CD14-positive monocyte (primary cell): ENCODE measurements at regions not wholly inside any gene's neighbourhood (a gene's known extent, or its start where the extent isn't known, plus 50 kb on each side); places are given as distances from the start of the nearest gene placed in this dataset.

Source experiments
- DNase-seq, 3 donors: peaks; one replicate each; pipeline ENCODE4 v3.0.0-alpha.2; 2011 to 2022
- H2AFZ ChIP-seq: 2 replicates; pipeline ENCODE4 v1.6.0; 2012; ENCODE audit warnings: mild to moderate bottlenecking, low read depth, low read length, inconsistent platforms; ENCODE audit not compliant: insufficient read depth, poor library complexity, severe bottlenecking
- H3K27ac ChIP-seq, 2 donors: 1 replicate in 1 of 2; 2 replicates in 1 of 2; pipeline ENCODE4 v1.5.1; 2012 to 2013; ENCODE audit warnings: low read length in 2 of 2, control low read depth in 1 of 2, inconsistent platforms in 1 of 2, low read depth in 1 of 2, mild to moderate bottlenecking in 1 of 2
- H3K27me3 ChIP-seq, 2 donors: one replicate each; pipeline versions ENCODE4 v1.6.0 to v1.6.1; 2011 to 2013; ENCODE audit warnings: low read length in 2 of 2; ENCODE audit not compliant: control insufficient read depth in 2 of 2, insufficient read depth in 2 of 2
- H3K36me3 ChIP-seq, 2 donors: replicated peaks in 1 of 2; 1 replicate in 1 of 2; 2 replicates in 1 of 2; pipeline versions ENCODE4 v1.5.1 to v1.6.1; 2012 to 2013; ENCODE audit warnings: low read length in 2 of 2, control low read depth in 1 of 2, inconsistent platforms in 1 of 2, mild to moderate bottlenecking in 1 of 2; ENCODE audit not compliant: insufficient read depth in 2 of 2, control insufficient read depth in 1 of 2
- H3K4me1 ChIP-seq, 2 donors: 1 replicate in 1 of 2; 2 replicates in 1 of 2; pipeline versions ENCODE4 v1.5.1 to v1.6.1; 2012 to 2013; ENCODE audit warnings: low read length in 2 of 2, control low read depth in 1 of 2, inconsistent platforms in 1 of 2, mild to moderate bottlenecking in 1 of 2, moderate library complexity in 1 of 2; ENCODE audit not compliant: insufficient read depth in 2 of 2, control insufficient read depth in 1 of 2
- H3K4me2 ChIP-seq: replicated peaks from 2 replicates; pipeline ENCODE3; 2012; ENCODE audit warnings: low read length, moderate library complexity, mild to moderate bottlenecking; ENCODE audit not compliant: poor library complexity, severe bottlenecking; ENCODE audit errors: extremely low read depth
- H3K4me3 ChIP-seq, 3 experiments: fragments of 200-600 bp in 1 of 3; sonication (generic) in 1 of 3; replicated peaks in 1 of 3; 1 replicate in 2 of 3; 2 replicates in 1 of 3; pipeline ENCODE4 v1.5.1; 2011 to 2013; ENCODE audit warnings: low read length in 3 of 3, mild to moderate bottlenecking in 3 of 3, control low read depth in 2 of 3, low read depth in 2 of 3, inconsistent platforms in 1 of 3, moderate library complexity in 1 of 3
- H3K79me2 ChIP-seq: 2 replicates; pipeline ENCODE4 v1.6.0; 2012; ENCODE audit warnings: mild to moderate bottlenecking, control low read depth, inconsistent platforms, low read length, moderate library complexity; ENCODE audit not compliant: insufficient read depth
- H3K9ac ChIP-seq: 2 replicates; pipeline ENCODE4 v1.6.0; 2017; ENCODE audit warnings: low read length, mild to moderate bottlenecking; ENCODE audit not compliant: insufficient read depth, poor library complexity, severe bottlenecking
- H3K9me3 ChIP-seq, 2 donors: replicated peaks in 1 of 2; 1 replicate in 1 of 2; 2 replicates in 1 of 2; pipeline versions ENCODE4 v1.5.1 to v1.6.1; 2012 to 2013; ENCODE audit warnings: low read length in 2 of 2, control low read depth in 1 of 2; ENCODE audit not compliant: control insufficient read depth in 1 of 2, insufficient read depth in 1 of 2
- H4K20me1 ChIP-seq: 2 replicates; pipeline ENCODE4 v1.6.0; 2012; ENCODE audit warnings: mild to moderate bottlenecking, low read length, control low read depth, moderate library complexity; ENCODE audit not compliant: insufficient read depth
- H3K27ac Mint-ChIP-seq, 7 donors: one replicate each; pipeline ENCODE4 v1.8.0; 2020; ENCODE audit warnings: mild to moderate bottlenecking in 7 of 7, mixed read lengths in 7 of 7, moderate library complexity in 6 of 7, inconsistent platforms in 2 of 7
- H3K27me3 Mint-ChIP-seq, 3 donors: one replicate each; pipeline ENCODE4 v1.8.0; 2021 to 2022; ENCODE audit warnings: low read depth in 3 of 3, mild to moderate bottlenecking in 3 of 3, mixed read lengths in 3 of 3, moderate library complexity in 3 of 3, inconsistent platforms in 1 of 3
- H3K36me3 Mint-ChIP-seq, 2 donors: one replicate each; pipeline ENCODE4 v1.8.0; 2020; ENCODE audit warnings: mixed read lengths in 2 of 2, inconsistent platforms in 1 of 2, mild to moderate bottlenecking in 1 of 2
- H3K4me1 Mint-ChIP-seq: one replicate; pipeline ENCODE4 v1.8.0; 2020; ENCODE audit warnings: mild to moderate bottlenecking, mixed read lengths
- H3K4me3 Mint-ChIP-seq, 2 donors: one replicate each; pipeline ENCODE4 v1.8.0; 2020; ENCODE audit warnings: mild to moderate bottlenecking in 2 of 2, mixed read lengths in 2 of 2, moderate library complexity in 1 of 2
- H3K9me3 Mint-ChIP-seq, 7 donors: one replicate each; pipeline ENCODE4 v1.8.0; 2020 to 2022; ENCODE audit warnings: mixed read lengths in 7 of 7, mild to moderate bottlenecking in 6 of 7, moderate library complexity in 6 of 7, inconsistent platforms in 2 of 7
- WGBS: methylation state at CpG from one replicate; pipeline ENCODE4 v1.1.5; 2013; ENCODE audit warnings: missing lambda C conversion rate; ENCODE audit not compliant: insufficient coverage; 5-methylcytosine and 5-hydroxymethylcytosine counted together
- intact Hi-C, 2 donors: fragments of 100-400 bp; cut with micrococcal nuclease; formaldehyde crosslinking; loops; one replicate each; pipeline versions ENCODE4 v1.15.0 to v1.15.1; 2023
- TF ChIP-seq, protein P1 (sequence below): fragments of 200-600 bp; IDR thresholded peaks from one replicate; pipeline ENCODE4 v1.8.0; 2022; ENCODE audit warnings: antibody characterized with exemption, mild to moderate bottlenecking

DNA sequence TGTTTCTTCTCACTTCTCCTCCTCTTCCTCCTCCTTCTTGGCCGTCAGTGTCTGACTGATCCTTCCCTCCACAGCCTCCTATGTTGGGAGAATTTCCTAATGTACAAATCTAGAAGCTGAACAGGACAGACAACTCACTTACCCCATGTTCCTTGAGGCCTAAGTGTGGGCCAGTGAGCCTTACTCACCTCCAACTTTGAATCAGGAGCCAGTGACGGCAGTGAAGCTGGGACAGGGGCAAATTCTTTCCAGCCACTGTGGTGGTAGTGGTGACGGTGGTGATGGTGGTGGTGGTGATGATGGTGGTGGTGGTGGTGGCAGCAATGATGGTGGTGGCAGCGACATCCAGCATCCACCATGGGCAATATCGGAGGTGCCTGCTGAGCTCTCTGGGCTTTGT lies 166.3 kb downstream of the FAM43A start:
- Histone ChIP-seq H3K9ac (no peak overlapping the region), H3K36me3 (no peaks in the 10 kb centered on the region), H3K4me2 (no peak overlapping the region), H3K27ac (no peak overlapping the region), H3K27me3 (no peaks in the 10 kb centered on the region), H3K9me3 (no peaks in the 10 kb centered on the region), H4K20me1 (no peaks in the 10 kb centered on the region), H3K4me3 (no peak overlapping the region), H2AFZ (no peak overlapping the region), H3K4me1 (peaks cover 17 to 19% of the 10 kb centered on the region in 2 donors), H3K79me2 (no peaks in the 10 kb centered on the region)
- 100% methylated on average over 3 of the region's 5 CpGs for WGBS
- DNase-seq, result no peak
- Mint-ChIP-seq H3K9me3 (peaks cover 0 to 2% (median 0%) of the 10 kb centered on the region in 7 donors), H3K4me3 (no peak overlapping the region), H3K27me3 (peaks cover 2 to 5% (median 2%) of the 10 kb centered on the region in 3 donors), H3K4me1 (peaks cover 19% of the 10 kb centered on the region), H3K36me3 (no peaks in the 10 kb centered on the region), H3K27ac (peak overlapping the region in 1 of 7 donors; percentile 33)
- intact Hi-C loops, result loop anchor here in 1 of 2 donors (10.0 kb wide), 1 partner anchor 167 kb away; the partner anchor contains the start of gene FAM43A
- TF ChIP-seq, protein P1, sequence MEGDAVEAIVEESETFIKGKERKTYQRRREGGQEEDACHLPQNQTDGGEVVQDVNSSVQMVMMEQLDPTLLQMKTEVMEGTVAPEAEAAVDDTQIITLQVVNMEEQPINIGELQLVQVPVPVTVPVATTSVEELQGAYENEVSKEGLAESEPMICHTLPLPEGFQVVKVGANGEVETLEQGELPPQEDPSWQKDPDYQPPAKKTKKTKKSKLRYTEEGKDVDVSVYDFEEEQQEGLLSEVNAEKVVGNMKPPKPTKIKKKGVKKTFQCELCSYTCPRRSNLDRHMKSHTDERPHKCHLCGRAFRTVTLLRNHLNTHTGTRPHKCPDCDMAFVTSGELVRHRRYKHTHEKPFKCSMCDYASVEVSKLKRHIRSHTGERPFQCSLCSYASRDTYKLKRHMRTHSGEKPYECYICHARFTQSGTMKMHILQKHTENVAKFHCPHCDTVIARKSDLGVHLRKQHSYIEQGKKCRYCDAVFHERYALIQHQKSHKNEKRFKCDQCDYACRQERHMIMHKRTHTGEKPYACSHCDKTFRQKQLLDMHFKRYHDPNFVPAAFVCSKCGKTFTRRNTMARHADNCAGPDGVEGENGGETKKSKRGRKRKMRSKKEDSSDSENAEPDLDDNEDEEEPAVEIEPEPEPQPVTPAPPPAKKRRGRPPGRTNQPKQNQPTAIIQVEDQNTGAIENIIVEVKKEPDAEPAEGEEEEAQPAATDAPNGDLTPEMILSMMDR, result no peak

GRCh38 chr3:194852345-194852744 lies 166.7 kb downstream of the FAM43A start:
- peaks cover 17 to 19% of the 10 kb centered on the region in 2 donors for H3K4me1 ChIP-seq
- no peak overlapping the region for H3K4me3 Mint-ChIP-seq
- no peak overlapping the region for H3K4me3 ChIP-seq
- H3K9me3 ChIP-seq, result no peaks in the 10 kb centered on the region
- H3K9me3 Mint-ChIP-seq, result peaks cover 0 to 2% (median 0%) of the 10 kb centered on the region in 7 donors
- no peaks in the 10 kb centered on the region for H3K27me3 ChIP-seq
- H2AFZ ChIP-seq, result no peak overlapping the region
- no peaks in the 10 kb centered on the region for H4K20me1 ChIP-seq
- no peak overlapping the region for H3K27ac ChIP-seq
- H3K27me3 Mint-ChIP-seq, result peaks cover 2 to 5% (median 3%) of the 10 kb centered on the region in 3 donors
- H3K4me1 Mint-ChIP-seq, result peaks cover 21% of the 10 kb centered on the region
- no peaks in the 10 kb centered on the region for H3K36me3 ChIP-seq
- WGBS, result 99% methylated on average over 19 of the region's 22 CpGs
- H3K9ac ChIP-seq, result no peak overlapping the region
- TF ChIP-seq, protein P1, result no peak
- no peak overlapping the region for H3K4me2 ChIP-seq
- DNase-seq, result no peak
- peak overlapping the region in 1 of 7 donors; percentile 33 for H3K27ac Mint-ChIP-seq
- H3K79me2 ChIP-seq, result no peaks in the 10 kb centered on the region
- H3K36me3 Mint-ChIP-seq, result no peaks in the 10 kb centered on the region
- intact Hi-C loops, result loop anchor here in 1 of 2 donors (10.0 kb wide), 1 partner anchor 168 kb away; the partner anchor contains the start of gene FAM43A
